HUES64 (cell line): ENCODE measurements at regions not wholly inside any gene's neighbourhood (a gene's known extent, or its start where the extent isn't known, plus 50 kb on each side); places are given as distances from the start of the nearest gene placed in this dataset.

Experiments
- H3K27ac ChIP-seq: 2 replicates; pipeline ENCODE4 v1.7.0; 2013; ENCODE audit warnings: low read depth, low read length, inconsistent platforms
- H3K27me3 ChIP-seq: 2 replicates; pipeline ENCODE4 v1.6.1; 2013; ENCODE audit warnings: mild to moderate bottlenecking, low read length; ENCODE audit not compliant: insufficient read depth
- H3K36me3 ChIP-seq: 2 replicates; pipeline ENCODE4 v1.6.1; 2013; ENCODE audit warnings: mild to moderate bottlenecking, low read length; ENCODE audit not compliant: insufficient read depth
- H3K4me1 ChIP-seq: 2 replicates; pipeline ENCODE4 v1.6.1; 2013; ENCODE audit warnings: mild to moderate bottlenecking, low read length, moderate library complexity; ENCODE audit not compliant: insufficient read depth
- H3K4me3 ChIP-seq: 2 replicates; pipeline ENCODE4 v1.5.1; 2013; ENCODE audit warnings: mild to moderate bottlenecking, low read length, moderate library complexity
- H3K9ac ChIP-seq: 2 replicates; pipeline ENCODE4 v1.6.1; 2013; ENCODE audit warnings: mild to moderate bottlenecking, low read depth, low read length
- H3K9me3 ChIP-seq: 2 replicates; pipeline ENCODE4 v1.6.1; 2013; ENCODE audit warnings: low read depth, low read length; ENCODE audit not compliant: insufficient read depth
- WGBS: fragments of 150-250, 120-280 bp; methylation state at CpG from one replicate; pipeline ENCODE4 v1.1.7; 2013; ENCODE audit warnings: missing lambda C conversion rate; 5-methylcytosine and 5-hydroxymethylcytosine counted together

GRCh38 chr3:5270666-5271371 lies 83.3 kb downstream of the EDEM1 start:
- Histone ChIP-seq H3K9ac (no peak overlapping the region), H3K4me1 (no peaks in the 10 kb centered on the region), H3K27me3 (no peaks in the 10 kb centered on the region), H3K9me3 (no peaks in the 10 kb centered on the region), H3K36me3 (no peaks in the 10 kb centered on the region), H3K4me3 (no peak overlapping the region), H3K27ac (no peak overlapping the region)
- WGBS = 90% methylated on average over 9 of the region's 9 CpGs

- 97% methylated on average over 4 of the region's 4 CpGs for WGBS
- Histone ChIP-seq H3K4me1 (no peaks in the 10 kb centered on the region), H3K27me3 (no peaks in the 10 kb centered on the region), H3K36me3 (no peaks in the 10 kb centered on the region), H3K9me3 (no peaks in the 10 kb centered on the region), H3K9ac (no peak overlapping the region), H3K4me3 (no peak overlapping the region), H3K27ac (no peak overlapping the region)
Observed at GRCh38 chr3:5271372-5271683, 83.8 kb downstream of the EDEM1 start.

DNA sequence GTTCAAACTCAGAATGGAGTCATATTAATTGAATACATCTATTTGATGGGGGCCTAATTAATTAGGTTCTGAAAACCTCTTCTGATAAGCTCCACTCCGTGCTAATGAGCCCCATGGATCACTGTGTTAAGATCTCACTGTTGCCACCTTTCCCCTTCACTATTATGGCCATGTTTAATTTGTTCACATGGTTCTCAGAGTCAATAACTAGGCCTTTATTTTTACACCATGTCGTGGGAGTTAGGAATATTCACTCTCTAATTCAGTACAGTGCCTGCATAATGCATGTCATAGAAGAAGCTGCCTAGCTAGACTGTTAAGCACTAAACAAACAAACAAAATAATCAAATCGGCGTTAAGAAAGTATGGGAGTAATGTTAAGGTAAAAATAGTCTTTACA lies 84.9 kb downstream of the EDEM1 start:
- Histone ChIP-seq H3K9ac (no peak overlapping the region), H3K36me3 (no peaks in the 10 kb centered on the region), H3K4me3 (no peak overlapping the region), H3K9me3 (no peaks in the 10 kb centered on the region), H3K27me3 (no peaks in the 10 kb centered on the region), H3K4me1 (no peaks in the 10 kb centered on the region), H3K27ac (no peak overlapping the region)
- 96% methylated on average over 2 of the region's 4 CpGs for WGBS

- 93% methylated on average over 1 of the region's 1 CpG for WGBS
- no peaks in the 10 kb centered on the region for H3K36me3 ChIP-seq
- no peaks in the 10 kb centered on the region for H3K27me3 ChIP-seq
- H3K4me3 ChIP-seq = no peak overlapping the region
- no peak overlapping the region for H3K9ac ChIP-seq
- no peaks in the 10 kb centered on the region for H3K9me3 ChIP-seq
- H3K4me1 ChIP-seq = no peaks in the 10 kb centered on the region
- no peak overlapping the region for H3K27ac ChIP-seq
Observed at GRCh38 chr3:5274091-5274490, 86.6 kb downstream of the EDEM1 start.

DNA sequence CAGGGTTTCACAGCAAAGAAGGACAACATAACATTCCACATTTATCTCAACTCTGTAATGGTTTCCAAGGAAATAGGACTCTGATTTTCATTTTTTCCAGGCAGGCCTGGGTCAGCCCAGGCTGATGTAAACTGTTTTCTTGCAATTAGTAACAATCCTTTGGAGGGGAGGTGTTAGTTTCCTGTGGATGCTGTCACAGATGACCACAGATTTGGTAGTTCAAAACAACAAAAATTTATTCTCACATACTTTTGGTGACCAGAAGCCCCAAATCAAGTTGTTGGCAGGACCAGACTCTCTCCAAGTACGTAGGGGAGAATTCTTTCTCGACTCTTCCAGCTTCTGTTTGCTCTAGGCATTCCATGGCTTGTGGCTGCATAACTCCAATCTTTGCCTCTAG lies 88.0 kb downstream of the EDEM1 start:
- Histone ChIP-seq H3K9ac (no peak overlapping the region), H3K9me3 (no peaks in the 10 kb centered on the region), H3K27ac (no peak overlapping the region), H3K4me3 (no peak overlapping the region), H3K4me1 (no peaks in the 10 kb centered on the region), H3K27me3 (no peaks in the 10 kb centered on the region), H3K36me3 (no peaks in the 10 kb centered on the region)
- 90% methylated on average over 2 of the region's 2 CpGs for WGBS

GRCh38 chr3:5276934-5277333 lies 89.4 kb downstream of the EDEM1 start:
- H3K4me1 ChIP-seq = no peaks in the 10 kb centered on the region
- H3K27ac ChIP-seq = no peak overlapping the region
- no peak overlapping the region for H3K9ac ChIP-seq
- H3K9me3 ChIP-seq = 0 out of 2 replicates have a peak, but pooled peaks cover 4% of the 10 kb centered on the region
- no peaks in the 10 kb centered on the region for H3K36me3 ChIP-seq
- 94% methylated on average over 8 of the region's 8 CpGs for WGBS
- no peak overlapping the region for H3K4me3 ChIP-seq
- no peaks in the 10 kb centered on the region for H3K27me3 ChIP-seq

DNA sequence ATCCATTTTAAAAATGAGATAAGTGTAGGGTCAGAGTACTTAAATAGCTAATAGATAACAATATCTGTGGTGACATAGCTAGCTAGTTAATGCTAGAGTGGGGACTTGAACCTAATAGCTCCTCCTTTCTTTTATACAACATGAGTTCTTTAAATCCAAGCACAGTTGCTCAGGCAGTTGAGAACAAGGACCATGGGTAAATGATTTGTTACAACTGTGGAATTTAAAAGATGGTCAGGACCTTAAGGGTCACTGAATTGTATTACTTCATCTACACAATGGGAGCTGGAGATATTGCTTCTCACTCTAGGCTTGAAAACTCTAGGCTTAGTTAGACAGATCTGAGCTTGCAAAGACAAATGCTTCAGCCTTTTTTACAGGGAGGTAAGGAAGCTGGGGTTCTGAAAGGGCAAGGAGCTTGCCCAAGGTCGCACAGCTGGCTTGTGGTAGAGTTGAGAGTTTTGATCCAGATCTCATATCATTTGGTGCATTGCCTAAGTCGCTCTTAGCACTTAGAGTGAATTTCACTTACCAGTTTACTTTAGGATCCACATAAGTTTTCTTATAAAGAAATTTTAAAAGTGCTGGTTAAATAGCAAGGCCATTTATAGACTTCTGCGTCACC lies 90.2 kb downstream of the EDEM1 start:
- Histone ChIP-seq H3K27ac (no peak overlapping the region), H3K27me3 (no peaks in the 10 kb centered on the region), H3K36me3 (no peaks in the 10 kb centered on the region), H3K9me3 (peaks cover 7% of the 10 kb centered on the region; the same call in 1 of the 2 replicates), H3K4me3 (no peak overlapping the region), H3K9ac (no peak overlapping the region), H3K4me1 (no peaks in the 10 kb centered on the region)
- 76% methylated on average over 1 of the region's 3 CpGs for WGBS

GRCh38 chr3:5278666-5279065 lies 91.2 kb downstream of the EDEM1 start:
- no peak overlapping the region for H3K27ac ChIP-seq
- H3K27me3 ChIP-seq = no peaks in the 10 kb centered on the region
- no peaks in the 10 kb centered on the region for H3K4me1 ChIP-seq
- no peaks in the 10 kb centered on the region for H3K36me3 ChIP-seq
- H3K9me3 ChIP-seq = peaks cover 10% of the 10 kb centered on the region; the same call in 1 of the 2 replicates
- no peak overlapping the region for H3K9ac ChIP-seq
- H3K4me3 ChIP-seq = no peak overlapping the region

DNA sequence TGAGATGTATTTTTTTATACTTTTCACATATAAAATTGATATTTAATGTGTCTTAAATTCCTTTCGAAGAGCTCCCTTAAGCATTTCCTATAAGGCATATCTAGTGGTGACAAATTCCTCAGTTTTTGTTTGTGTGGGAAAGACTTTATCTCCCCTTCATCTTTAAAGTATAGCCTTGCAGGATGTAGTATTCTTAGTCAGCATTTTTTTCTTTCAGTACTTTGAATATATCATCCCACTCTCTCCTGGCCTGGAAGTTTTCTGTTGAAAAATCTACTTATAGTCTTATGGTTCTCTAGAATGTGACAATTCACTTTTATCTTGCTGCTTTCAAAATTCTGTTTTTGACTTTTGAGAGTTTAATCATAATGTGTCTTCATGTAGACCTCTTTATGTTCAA lies 95.2 kb downstream of the EDEM1 start:
- H3K4me1 ChIP-seq = no peaks in the 10 kb centered on the region
- H3K9ac ChIP-seq = no peak overlapping the region
- H3K9me3 ChIP-seq = peaks cover 10% of the 10 kb centered on the region; the same call in 1 of the 2 replicates
- H3K27ac ChIP-seq = no peak overlapping the region
- H3K4me3 ChIP-seq = no peak overlapping the region
- H3K27me3 ChIP-seq = no peaks in the 10 kb centered on the region
- no CpG with 5 or more reads among the region's 1 CpG for WGBS
- H3K36me3 ChIP-seq = no peaks in the 10 kb centered on the region

DNA sequence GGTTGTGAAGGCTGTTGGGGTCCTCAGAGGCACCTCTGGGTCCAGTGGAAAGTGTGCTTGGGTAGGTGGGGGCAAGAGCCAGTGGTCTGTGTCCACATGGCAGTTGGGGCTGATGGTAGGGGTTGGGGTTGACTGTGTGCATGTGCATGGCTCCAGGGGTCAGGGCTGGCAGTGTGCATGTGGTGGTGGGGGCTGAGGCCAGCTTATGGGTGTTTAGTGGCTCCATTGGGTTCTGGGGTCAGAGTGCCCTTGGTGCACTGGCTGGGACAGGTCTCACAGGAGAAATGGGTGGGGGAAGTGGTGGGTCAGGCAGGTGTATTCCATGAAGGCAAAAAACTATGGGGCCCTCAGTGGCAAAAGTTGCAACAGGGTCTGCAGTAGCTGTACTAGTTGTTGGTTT lies 97.9 kb downstream of the EDEM1 start:
- Histone ChIP-seq H3K9me3 (peaks cover 16% of the 10 kb centered on the region; the same call in 1 of the 2 replicates), H3K27me3 (no peaks in the 10 kb centered on the region), H3K4me1 (no peaks in the 10 kb centered on the region), H3K36me3 (no peaks in the 10 kb centered on the region), H3K27ac (no peak overlapping the region), H3K4me3 (no peak overlapping the region), H3K9ac (no peak overlapping the region)

- no peak overlapping the region for H3K9ac ChIP-seq
- H3K36me3 ChIP-seq = no peaks in the 10 kb centered on the region
- 0 out of 2 replicates have a peak, but pooled peaks cover 7% of the 10 kb centered on the region for H3K4me1 ChIP-seq
- no peak overlapping the region for H3K4me3 ChIP-seq
- no peaks in the 10 kb centered on the region for H3K27me3 ChIP-seq
- H3K27ac ChIP-seq = no peak overlapping the region
- 93% methylated on average over 3 of the region's 3 CpGs for WGBS
- H3K9me3 ChIP-seq = peaks cover 6% of the 10 kb centered on the region; the same call in 1 of the 2 replicates
Observed at GRCh38 chr3:5290915-5291314, 103.4 kb downstream of the EDEM1 start.
